SU-DHL-6 (cell line): ENCODE measurements at regions not wholly inside any gene's neighbourhood (a gene's known extent, or its start where the extent isn't known, plus 50 kb on each side); places are given as distances from the start of the nearest gene placed in this dataset.

Experiments
- H2AFZ ChIP-seq: fragments of 200-600 bp; sonication (generic); 2 replicates; pipeline ENCODE4 v1.6.1; 2014; ENCODE audit warnings: low read depth, mild to moderate bottlenecking, moderate library complexity, mixed read lengths, antibody characterized with exemption, low read length; ENCODE audit not compliant: severe bottlenecking
- H3F3A ChIP-seq: fragments of 200-600 bp; shearing (Covaris generic); 2 replicates; pipeline ENCODE4 v1.6.0; 2016; ENCODE audit warnings: antibody characterized with exemption, mild to moderate bottlenecking; ENCODE audit not compliant: insufficient read depth
- H3K27ac ChIP-seq: fragments of 200-600 bp; sonication (generic); 2 replicates; pipeline ENCODE4 v1.5.1; 2016; ENCODE audit warnings: low read depth, mild to moderate bottlenecking, low read length, moderate library complexity, mixed read lengths
- H3K27me3 ChIP-seq: fragments of 200-600 bp; sonication (generic), shearing (Covaris generic); 2 replicates; pipeline ENCODE4 v1.6.0; 2014; ENCODE audit warnings: mild to moderate bottlenecking, low read length
- H3K36me3 ChIP-seq: fragments of 200-600 bp; sonication (generic); 2 replicates; pipeline ENCODE4 v1.6.1; 2014; ENCODE audit warnings: mild to moderate bottlenecking, low read length, mixed read lengths
- H3K4me2 ChIP-seq: fragments of 300-600, 200-600 bp; shearing (Covaris generic), sonication (generic); 2 replicates; pipeline ENCODE4 v1.6.0; 2014; ENCODE audit warnings: low read length, low read depth, mild to moderate bottlenecking; ENCODE audit not compliant: poor library complexity, severe bottlenecking
- H3K4me3 ChIP-seq: fragments of 200-600 bp; sonication (generic); 2 replicates; pipeline ENCODE4 v1.5.1; 2014; ENCODE audit warnings: antibody characterized with exemption, low read length, mild to moderate bottlenecking, mixed read lengths; ENCODE audit not compliant: insufficient read depth, poor library complexity, severe bottlenecking
- H3K79me2 ChIP-seq: fragments of 200-600 bp; sonication (generic); 2 replicates; pipeline ENCODE4 v1.6.1; 2014; ENCODE audit warnings: mild to moderate bottlenecking, low read length, moderate library complexity; ENCODE audit not compliant: insufficient read depth
- H3K9ac ChIP-seq: fragments of 200-600 bp; sonication (generic); 2 replicates; pipeline ENCODE4 v1.7.0; 2014; ENCODE audit warnings: mild to moderate bottlenecking, low read length
- H3K9me2 ChIP-seq: fragments of 200-600 bp; sonication (generic); replicated peaks from 2 replicates; pipeline ENCODE4 v1.6.1; 2014; ENCODE audit warnings: low read length; ENCODE audit not compliant: insufficient read depth
- H3K9me3 ChIP-seq: fragments of 200-600 bp; sonication (generic); 2 replicates; pipeline ENCODE4 v1.6.1; 2014; ENCODE audit warnings: low read length, mixed read lengths; ENCODE audit not compliant: insufficient read depth
- H4K20me1 ChIP-seq: fragments of 200-600 bp; sonication (generic); 2 replicates; pipeline ENCODE4 v1.6.1; 2014; ENCODE audit warnings: low read depth, mild to moderate bottlenecking, antibody characterized with exemption, low read length, moderate library complexity, mixed read lengths
- EZH2phosphoT487 ChIP-seq: fragments of 200-600 bp; sonication (generic), shearing (Covaris generic); conservative IDR thresholded peaks from 2 replicates; pipeline ENCODE4 v1.6.1; 2018; ENCODE audit warnings: mild to moderate bottlenecking, antibody characterized with exemption, low read length, moderate library complexity, mixed read lengths
- TF ChIP-seq, protein P1 (sequence below): fragments of 200-600 bp; sonication (generic); IDR thresholded peaks from one replicate; pipeline ENCODE4 v1.5.1; 2017; ENCODE audit warnings: antibody characterized with exemption, mild to moderate bottlenecking, low read length, moderate library complexity; ENCODE audit not compliant: insufficient read depth, poor library complexity, severe bottlenecking

DNA sequence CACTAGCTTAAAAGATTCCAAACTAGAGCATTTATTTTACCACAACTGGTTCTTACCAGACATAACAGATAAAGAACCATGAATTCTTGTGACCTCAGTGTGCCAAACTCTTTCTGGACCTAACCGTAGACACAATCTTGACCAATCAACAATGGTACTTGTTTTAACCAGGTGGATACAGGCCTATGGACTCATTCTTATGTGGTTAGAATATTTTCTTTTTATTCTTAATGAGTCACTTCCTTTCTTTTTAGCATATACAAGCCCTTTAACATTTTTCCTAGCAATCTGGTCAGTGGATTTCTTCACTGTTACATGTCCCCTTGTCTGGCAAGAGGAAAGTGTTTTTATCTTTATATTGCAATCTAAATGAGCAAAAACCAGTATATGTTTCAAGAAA, 792.1 kb upstream of the SPRY2 start:
- H3F3A ChIP-seq, result no peaks in the 10 kb centered on the region
- no peaks in the 10 kb centered on the region for H3K9me2 ChIP-seq
- H3K4me3 ChIP-seq, result no peak overlapping the region
- no peaks in the 10 kb centered on the region for H4K20me1 ChIP-seq
- H3K27me3 ChIP-seq, result no peaks in the 10 kb centered on the region
- H3K4me2 ChIP-seq, result no peak overlapping the region
- no peak overlapping the region for H3K9ac ChIP-seq
- TF ChIP-seq EZH2phosphoT487, result no peak
- TF ChIP-seq, protein P1, sequence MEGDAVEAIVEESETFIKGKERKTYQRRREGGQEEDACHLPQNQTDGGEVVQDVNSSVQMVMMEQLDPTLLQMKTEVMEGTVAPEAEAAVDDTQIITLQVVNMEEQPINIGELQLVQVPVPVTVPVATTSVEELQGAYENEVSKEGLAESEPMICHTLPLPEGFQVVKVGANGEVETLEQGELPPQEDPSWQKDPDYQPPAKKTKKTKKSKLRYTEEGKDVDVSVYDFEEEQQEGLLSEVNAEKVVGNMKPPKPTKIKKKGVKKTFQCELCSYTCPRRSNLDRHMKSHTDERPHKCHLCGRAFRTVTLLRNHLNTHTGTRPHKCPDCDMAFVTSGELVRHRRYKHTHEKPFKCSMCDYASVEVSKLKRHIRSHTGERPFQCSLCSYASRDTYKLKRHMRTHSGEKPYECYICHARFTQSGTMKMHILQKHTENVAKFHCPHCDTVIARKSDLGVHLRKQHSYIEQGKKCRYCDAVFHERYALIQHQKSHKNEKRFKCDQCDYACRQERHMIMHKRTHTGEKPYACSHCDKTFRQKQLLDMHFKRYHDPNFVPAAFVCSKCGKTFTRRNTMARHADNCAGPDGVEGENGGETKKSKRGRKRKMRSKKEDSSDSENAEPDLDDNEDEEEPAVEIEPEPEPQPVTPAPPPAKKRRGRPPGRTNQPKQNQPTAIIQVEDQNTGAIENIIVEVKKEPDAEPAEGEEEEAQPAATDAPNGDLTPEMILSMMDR, result no peak
- H3K79me2 ChIP-seq, result no peaks in the 10 kb centered on the region
- H3K27ac ChIP-seq, result no peak overlapping the region
- no peaks in the 10 kb centered on the region for H3K9me3 ChIP-seq
- H3K36me3 ChIP-seq, result no peaks in the 10 kb centered on the region
- H2AFZ ChIP-seq, result no peak overlapping the region

DNA sequence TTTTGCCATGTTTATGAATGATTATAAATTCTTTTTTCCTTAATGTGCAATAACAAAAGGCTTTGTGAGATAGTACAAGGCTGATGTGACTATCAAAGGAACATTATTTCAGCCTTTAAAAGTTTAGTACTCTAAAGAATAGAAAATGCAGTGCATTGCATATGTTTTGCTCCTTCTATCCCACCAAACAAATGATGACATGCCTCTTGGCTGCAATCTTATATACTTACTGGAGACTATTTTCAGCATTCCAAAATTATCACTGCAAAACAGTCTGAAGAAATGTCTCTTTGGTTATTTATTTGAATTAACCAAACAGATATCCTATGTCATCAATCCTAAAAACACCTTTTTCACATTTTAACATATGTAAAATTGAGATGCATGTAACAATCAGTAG, 776.5 kb upstream of the SPRY2 start:
- no peaks in the 10 kb centered on the region for H3K9me2 ChIP-seq

DNA sequence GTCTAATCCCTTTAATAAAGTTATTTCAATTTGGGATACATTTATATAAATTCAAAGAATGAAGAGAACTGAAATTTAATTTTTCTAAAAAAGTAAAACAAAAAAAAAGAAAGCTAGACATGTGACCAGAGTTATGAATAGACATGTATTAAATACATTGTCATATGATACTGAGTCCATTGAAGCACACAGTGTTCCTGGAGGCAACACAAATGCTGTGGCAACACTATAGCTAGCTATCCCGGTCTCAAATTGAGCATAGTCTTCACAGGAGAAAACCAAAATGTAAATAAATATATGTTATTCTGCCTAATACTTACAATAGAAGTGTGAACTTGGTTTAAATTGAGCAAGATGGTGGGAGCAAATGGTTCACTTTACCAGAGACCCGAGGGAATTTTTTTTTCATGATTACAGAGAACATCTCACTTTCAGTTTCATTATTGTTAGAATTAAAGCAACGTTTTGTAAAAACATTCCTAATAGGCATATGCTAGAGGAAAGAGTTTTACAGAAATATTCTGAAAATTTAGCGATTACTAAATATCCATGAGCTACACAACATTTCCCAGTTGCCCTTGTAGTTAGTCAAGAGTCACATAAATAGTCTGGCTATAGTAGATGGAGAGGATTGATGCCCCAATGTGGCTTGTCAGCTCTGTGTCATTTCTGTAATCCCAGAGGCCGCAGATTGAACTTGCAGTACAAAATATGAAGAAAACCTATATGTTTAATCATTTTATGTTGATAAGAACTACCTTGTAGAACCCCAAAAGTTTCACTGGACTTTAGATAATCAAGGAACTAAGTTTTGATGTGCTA, 775.7 kb upstream of the SPRY2 start:
- no peaks in the 10 kb centered on the region for H3K9me3 ChIP-seq
- H3K79me2 ChIP-seq, result no peaks in the 10 kb centered on the region
- H3K9me2 ChIP-seq, result no peaks in the 10 kb centered on the region
- no peaks in the 10 kb centered on the region for H4K20me1 ChIP-seq
- H3K4me2 ChIP-seq, result peak overlapping the region; percentile 37
- no peak overlapping the region for H3K9ac ChIP-seq
- no peak overlapping the region for H3K4me3 ChIP-seq
- H2AFZ ChIP-seq, result no peak overlapping the region
- H3K27me3 ChIP-seq, result no peaks in the 10 kb centered on the region
- TF ChIP-seq, protein P1, result no peak
- no peak for TF ChIP-seq EZH2phosphoT487
- H3F3A ChIP-seq, result no peaks in the 10 kb centered on the region
- no peak overlapping the region for H3K27ac ChIP-seq
- H3K36me3 ChIP-seq, result no peaks in the 10 kb centered on the region

More for the DNA sequence above, 776.5 kb upstream of the SPRY2 start:
- H3K9ac ChIP-seq, result no peak overlapping the region
- TF ChIP-seq, protein P1, result no peak
- no peak for TF ChIP-seq EZH2phosphoT487
- no peaks in the 10 kb centered on the region for H4K20me1 ChIP-seq
- no peaks in the 10 kb centered on the region for H3K79me2 ChIP-seq
- H3K27ac ChIP-seq, result no peak overlapping the region
- no peak overlapping the region for H2AFZ ChIP-seq
- H3K4me2 ChIP-seq, result no peak overlapping the region
- no peak overlapping the region for H3K4me3 ChIP-seq
- no peaks in the 10 kb centered on the region for H3F3A ChIP-seq
- no peaks in the 10 kb centered on the region for H3K27me3 ChIP-seq
- no peaks in the 10 kb centered on the region for H3K9me3 ChIP-seq
- H3K36me3 ChIP-seq, result no peaks in the 10 kb centered on the region
